GM21360 (cell line): ENCODE measurements at regions not wholly inside any gene's neighbourhood (a gene's known extent, or its start where the extent isn't known, plus 50 kb on each side); places are given as distances from the start of the nearest gene placed in this dataset.
"Not testable (repeated sequence)": the region's sequence is repeated elsewhere in the genome, so short reads cannot be mapped to it uniquely, and the experiment has no call there.

Experiments used
- ATAC-seq: cut with Tn5 transposase; IDR thresholded peaks from one replicate; pipeline ENCODE4 v1.9.1; 2021; ENCODE audit warnings: mild to moderate bottlenecking, moderate library complexity; ENCODE audit not compliant: unreplicated experiment

DNA sequence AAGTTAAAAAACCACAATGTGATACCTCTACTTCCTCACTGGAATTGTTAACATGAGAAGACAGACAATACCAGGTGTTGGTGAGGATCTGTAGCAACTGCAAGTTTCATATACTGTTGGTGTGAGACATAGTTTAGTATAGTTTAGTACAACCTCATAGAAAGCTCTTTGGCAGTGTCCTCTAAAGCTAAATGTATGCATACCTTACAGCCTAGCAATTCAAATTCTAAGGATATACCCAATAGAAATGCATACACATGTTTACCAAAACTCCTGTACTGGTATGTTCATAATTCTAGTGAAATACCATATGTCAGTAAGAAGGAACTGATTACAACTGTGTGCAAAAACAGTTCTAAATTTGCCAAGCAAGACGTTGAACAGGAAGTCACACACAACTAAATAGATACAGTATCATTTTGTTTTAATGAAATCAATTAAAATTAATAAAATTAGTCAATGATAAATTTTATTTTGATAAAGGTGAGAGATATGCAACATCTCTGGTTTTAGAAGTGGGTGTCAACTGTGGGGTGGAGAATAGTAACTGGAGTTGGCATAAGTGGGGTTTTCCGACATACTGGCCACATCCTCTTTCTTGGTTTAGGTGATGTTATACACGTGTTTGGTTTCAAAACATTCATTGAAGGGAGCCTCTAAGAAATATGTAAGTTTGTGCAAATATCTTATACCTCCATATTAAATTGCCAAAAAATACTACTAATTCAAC is 450.7 kb downstream of the PTPRC start:
- peak; percentile 90 for ATAC-seq

DNA sequence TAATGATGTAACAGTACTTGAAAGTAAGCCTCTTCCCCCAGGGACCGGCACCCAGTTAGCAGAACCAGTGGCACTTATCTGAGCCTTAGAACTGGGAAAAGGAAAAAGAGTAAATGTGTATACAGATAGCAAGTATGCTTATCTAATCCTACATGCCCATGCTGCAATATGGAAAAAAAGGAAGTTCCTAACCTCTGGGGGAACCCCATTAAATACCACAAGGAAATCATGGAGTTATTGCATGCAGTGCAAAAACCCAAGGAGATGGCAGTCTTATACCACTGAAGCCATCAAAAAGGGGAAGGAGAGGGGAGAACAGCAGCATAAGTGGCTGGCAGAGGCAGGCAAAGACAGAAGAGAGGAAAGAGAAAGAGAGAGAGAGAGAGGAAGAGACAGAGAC is 456.8 kb downstream of the PTPRC start:
- not testable (repeated sequence) for ATAC-seq

- ATAC-seq: no peak
Observed at GRCh38 chr1:199096591-199096990, 457.8 kb downstream of the PTPRC start.

GRCh38 chr1:199098468-199098867 is 459.6 kb downstream of the PTPRC start:
- no peak for ATAC-seq

- no peak for ATAC-seq
Observed at GRCh38 chr1:199101139-199101538, 462.3 kb downstream of the PTPRC start.

DNA sequence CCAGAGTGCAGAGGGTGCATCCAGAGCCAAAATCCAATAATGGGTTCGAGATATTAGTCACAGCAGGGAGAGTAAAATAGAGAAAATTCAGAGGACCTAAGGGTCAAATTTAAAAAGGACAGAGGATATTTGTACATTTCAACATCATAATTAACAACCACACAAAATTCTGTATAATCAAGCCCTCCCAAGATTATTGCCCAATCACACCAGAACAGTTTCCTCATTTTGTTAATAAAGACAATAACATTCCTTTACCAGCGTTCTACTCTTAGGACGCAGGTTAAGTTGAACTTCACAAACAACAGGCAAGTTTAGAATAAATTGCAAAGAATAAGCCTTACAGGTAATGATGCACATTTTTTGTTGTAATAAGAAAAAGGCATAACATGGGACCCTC is 462.8 kb downstream of the PTPRC start:
- no peak for ATAC-seq

DNA sequence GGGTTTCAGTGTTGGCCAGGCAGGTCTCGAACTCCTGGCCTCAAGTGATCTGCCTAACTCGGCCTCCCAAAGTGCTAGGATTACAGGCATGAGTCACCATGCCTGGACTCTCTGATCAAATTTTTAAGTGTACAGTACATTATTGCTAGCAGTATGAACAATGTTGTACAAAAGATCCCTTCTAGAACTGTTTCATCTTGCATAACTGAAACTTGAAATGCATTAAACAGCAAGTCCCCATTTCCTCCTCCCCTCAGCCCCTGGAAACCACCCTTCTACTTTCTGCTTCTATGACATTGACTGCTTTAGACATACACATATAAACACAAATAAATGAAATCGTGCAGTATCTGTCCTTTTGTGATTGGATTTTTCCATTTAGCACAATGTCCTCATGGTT is 463.4 kb downstream of the PTPRC start:
- peak; percentile 78 for ATAC-seq

- no peak for ATAC-seq
Observed at GRCh38 chr1:199109160-199109559, 470.3 kb downstream of the PTPRC start.

GRCh38 chr1:199112365-199112764 is 473.5 kb downstream of the PTPRC start:
- no peak for ATAC-seq

DNA sequence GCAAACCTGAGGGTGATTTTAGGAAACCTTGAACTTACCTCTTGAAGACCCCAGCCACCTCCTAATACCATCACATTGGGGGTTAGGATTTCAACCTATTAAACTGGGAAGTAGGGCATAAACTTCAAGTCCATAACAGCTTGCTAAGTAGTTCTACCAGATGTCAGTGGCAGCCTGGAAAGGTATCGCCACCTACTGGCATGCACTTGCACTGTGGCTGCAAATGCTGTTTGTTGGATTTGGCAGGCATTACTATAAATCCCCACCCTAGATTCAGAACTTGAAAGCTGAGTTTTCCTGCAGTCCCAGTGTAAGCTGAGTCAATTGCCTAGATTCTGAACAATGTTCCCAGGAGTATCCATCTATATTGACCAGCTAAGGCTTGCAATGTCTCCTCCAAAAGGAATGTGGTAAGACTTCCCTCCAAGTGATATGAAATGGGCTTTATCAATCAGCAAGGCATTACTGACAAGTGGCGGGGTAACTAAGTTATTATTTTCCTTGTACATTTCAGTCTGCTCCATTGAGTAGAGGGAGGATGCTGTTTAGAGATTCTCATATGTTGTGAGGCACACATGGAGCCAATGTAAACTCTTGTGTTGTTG is 474.5 kb downstream of the PTPRC start:
- ATAC-seq: no peak

DNA sequence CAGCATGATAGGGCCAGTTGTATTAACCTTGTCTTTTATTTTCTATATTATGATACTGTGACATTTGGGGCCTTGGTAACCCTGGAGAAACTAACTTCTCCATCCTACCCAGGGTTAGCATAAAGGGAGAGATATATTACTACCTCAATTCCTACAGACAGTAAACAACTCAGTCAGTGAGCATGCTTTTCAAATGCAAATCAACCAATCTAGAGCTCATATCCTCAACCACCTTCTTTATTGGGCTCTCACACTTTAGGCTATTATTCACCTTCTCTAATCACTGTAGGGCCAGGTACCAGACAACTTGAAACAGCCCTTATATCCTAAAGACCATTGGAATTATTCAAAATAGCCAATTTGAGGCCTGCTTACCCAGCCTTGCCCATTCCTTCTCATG is 477.6 kb downstream of the PTPRC start:
- no peak for ATAC-seq

DNA sequence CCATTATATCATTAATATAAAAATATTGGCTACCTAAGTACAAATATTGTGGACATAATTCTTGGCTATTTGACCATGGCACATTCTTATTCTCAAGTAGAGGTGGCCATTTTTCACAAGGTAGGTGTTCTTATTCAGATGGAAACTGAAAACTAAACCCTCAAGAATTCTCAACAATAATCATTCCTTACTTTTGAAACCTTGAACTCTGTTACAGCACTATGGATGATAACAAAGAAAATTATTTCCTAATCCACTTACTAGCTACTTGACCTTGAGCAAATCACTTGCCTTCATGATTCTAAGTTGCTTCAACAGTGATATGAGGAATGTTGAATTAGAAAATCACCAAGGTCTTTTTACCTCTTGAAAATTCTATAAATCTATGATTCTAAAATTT is 482.2 kb downstream of the PTPRC start:
- ATAC-seq: no peak

DNA sequence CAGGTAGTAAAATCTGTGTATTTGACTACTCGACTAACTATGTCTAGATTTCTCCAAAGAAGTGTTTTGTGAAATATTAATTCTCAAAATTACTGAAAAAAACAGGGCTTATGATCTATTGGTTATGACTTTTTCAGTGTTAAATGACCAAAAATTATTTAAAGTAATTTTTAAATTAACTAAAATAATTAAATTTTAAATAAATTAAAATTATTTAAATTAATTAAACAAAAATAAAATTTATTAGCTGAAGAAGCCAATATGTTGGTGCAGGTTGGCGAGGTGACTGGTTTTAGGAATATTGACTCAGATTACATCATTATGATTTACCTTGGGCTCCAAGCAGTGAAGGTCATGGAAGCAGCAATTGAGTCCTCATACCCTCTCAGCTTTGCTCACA is 483.2 kb downstream of the PTPRC start:
- ATAC-seq: no peak

DNA sequence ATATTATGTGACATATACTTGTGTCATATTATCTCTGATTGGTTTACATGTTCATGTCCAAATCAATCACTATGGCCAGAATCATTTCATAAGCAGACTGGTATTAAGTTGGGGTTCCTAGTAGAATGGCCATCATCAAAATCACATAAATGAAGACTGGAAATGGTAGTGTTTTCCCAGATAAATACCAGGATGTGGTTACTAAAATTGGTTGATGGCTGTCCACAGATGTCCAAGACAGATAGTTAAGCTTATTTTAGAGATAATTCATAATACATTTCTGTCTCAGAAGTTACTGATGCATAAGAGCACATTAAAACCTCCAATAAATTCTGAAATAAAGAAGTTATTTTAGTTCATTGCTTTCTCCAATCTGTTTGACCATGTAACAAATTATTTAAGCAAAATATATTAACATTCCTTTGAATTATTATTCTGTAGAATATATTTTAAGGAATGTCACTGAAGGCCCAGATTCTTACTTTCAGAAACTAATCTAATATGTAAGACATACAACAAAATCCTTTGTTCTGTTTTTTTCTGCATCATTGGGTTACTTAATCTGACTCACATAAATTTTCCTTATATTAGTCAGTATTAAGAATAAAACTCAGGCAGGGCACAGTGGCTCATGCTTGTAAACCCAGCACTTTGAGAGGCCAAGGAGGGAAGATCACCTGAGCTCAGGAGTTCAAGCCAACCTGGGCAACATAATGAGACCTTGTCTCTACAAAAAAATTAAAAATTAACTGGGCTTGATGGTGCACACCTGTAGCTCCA is 483.9 kb downstream of the PTPRC start:
- ATAC-seq: no peak

DNA sequence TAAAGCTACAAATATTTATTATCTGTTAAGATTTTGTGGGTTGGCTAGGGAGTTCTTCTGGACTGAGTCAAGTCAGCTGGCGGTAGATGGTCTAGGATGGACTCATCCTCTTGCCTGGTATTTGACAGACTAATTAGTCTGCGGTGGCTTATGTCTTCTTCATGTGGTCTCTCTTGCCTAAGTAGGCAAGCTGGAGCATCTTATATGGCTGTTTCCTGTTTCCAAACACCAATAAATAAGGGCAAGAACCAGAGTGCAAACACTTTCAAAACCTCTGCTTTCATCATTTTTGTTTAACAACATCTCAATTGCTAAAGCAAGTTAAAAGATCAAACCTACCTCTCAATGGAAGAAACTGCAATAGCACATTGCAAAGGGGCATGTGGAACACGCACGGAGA is 484.8 kb downstream of the PTPRC start:
- ATAC-seq: no peak

DNA sequence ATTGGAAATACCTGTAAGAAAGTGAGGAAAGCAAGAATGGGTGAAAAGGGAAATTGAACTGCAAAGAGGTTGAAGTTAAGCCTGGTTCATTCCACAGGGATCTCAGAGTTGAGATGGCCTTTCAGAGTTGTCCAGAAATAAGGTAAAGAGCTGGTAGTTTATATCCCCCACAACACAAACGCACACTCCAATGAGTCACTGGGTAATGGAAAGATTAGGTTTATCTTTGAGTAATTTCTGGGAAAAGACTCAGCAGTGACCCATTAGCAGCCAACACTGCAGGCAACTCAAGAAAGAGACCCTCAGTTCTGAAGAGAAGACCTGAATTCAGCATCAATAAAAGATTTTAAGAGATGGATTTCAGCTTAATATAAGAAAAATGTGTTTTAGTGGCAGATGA is 485.5 kb downstream of the PTPRC start:
- ATAC-seq: no peak

DNA sequence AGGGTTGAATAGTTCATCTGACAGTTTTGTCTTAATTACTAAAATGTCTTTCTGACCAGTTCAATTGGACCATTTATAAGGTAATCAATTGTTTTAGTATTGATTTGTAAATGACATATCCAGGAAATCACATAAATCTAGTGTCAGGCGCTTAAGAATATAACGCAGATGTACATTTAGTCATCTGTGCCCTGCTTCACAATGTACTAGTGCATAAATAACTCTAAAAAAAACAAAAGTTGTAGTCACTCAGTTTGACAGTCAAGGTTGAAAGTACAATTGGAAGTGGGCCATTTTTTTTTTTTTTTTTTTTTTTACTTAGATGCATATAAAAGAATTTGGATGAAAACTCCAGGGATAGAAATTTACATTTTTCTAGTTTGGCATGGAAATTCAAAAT is 490.4 kb downstream of the PTPRC start:
- ATAC-seq: no peak

- no peak for ATAC-seq
Observed at GRCh38 chr1:199132006-199132405, 493.2 kb downstream of the PTPRC start.

- no peak for ATAC-seq
Observed at GRCh38 chr1:199135901-199136300, 497.1 kb downstream of the PTPRC start.

- no peak for ATAC-seq
Observed at GRCh38 chr1:199138061-199138460, 499.2 kb downstream of the PTPRC start.

- ATAC-seq: no peak
Observed at GRCh38 chr1:199149591-199149990, 510.8 kb downstream of the PTPRC start.

- ATAC-seq: no peak
Observed at GRCh38 chr1:199150756-199151155, 511.9 kb downstream of the PTPRC start.
